NOMO-1 treated with DMSO at 0.1 percent for 48 hours (cell line): ENCODE measurements at regions not wholly inside any gene's neighbourhood (a gene's known extent, or its start where the extent isn't known, plus 50 kb on each side); places are given as distances from the start of the nearest gene placed in this dataset.
"Not testable (repeated sequence)": the region's sequence is repeated elsewhere in the genome, so short reads cannot be mapped to it uniquely, and the experiment has no call there.

Experiments used
- DNase-seq: peaks from one replicate; lab custom pipeline; 2025; ENCODE audit not compliant: unreplicated experiment; lab: John Stamatoyannopoulos, UW

GRCh38 chr13:111006506-111007031 is 91.7 kb upstream of the ANKRD10 start:
- DNase-seq: no peak

GRCh38 chr13:111005808-111006505 is 91.1 kb upstream of the ANKRD10 start:
- DNase-seq: no peak

- no peak for DNase-seq
Measured at GRCh38 chr13:111005364-111005763, 90.5 kb upstream of the ANKRD10 start.

GRCh38 chr13:111004444-111004843 is 89.6 kb upstream of the ANKRD10 start:
- DNase-seq: no peak

- no peak for DNase-seq
Measured at GRCh38 chr13:111001636-111002035, 86.8 kb upstream of the ANKRD10 start.

- no peak for DNase-seq
Measured at GRCh38 chr13:110993788-110994187, 78.9 kb upstream of the ANKRD10 start.

GRCh38 chr13:110991991-110992508 is 77.2 kb upstream of the ANKRD10 start:
- no peak for DNase-seq

- DNase-seq: no peak
Measured at GRCh38 chr13:110989331-110989730, 74.5 kb upstream of the ANKRD10 start.

- DNase-seq: no peak
Measured at GRCh38 chr13:110985541-110985940, 70.7 kb upstream of the ANKRD10 start.

- DNase-seq: no peak
Measured at GRCh38 chr13:110984798-110985197, 69.9 kb upstream of the ANKRD10 start.

- DNase-seq: no peak
Measured at GRCh38 chr13:110984381-110984780, 69.5 kb upstream of the ANKRD10 start.

GRCh38 chr13:110983241-110983640 is 68.4 kb upstream of the ANKRD10 start:
- no peak for DNase-seq

- no peak for DNase-seq
Measured at GRCh38 chr13:110981379-110981778, 66.5 kb upstream of the ANKRD10 start.

- DNase-seq: no peak
Measured at GRCh38 chr13:110980921-110981320, 66.1 kb upstream of the ANKRD10 start.

- not testable (repeated sequence) for DNase-seq
Measured at GRCh38 chr13:110979149-110979548, 64.3 kb upstream of the ANKRD10 start.

GRCh38 chr13:110978390-110978789 is 63.5 kb upstream of the ANKRD10 start:
- DNase-seq: no peak

- no peak for DNase-seq
Measured at GRCh38 chr13:110976785-110977184, 61.9 kb upstream of the ANKRD10 start.

GRCh38 chr13:110973007-110973700 is 58.3 kb upstream of the ANKRD10 start:
- DNase-seq: no peak

- DNase-seq: no peak
Measured at GRCh38 chr13:110971486-110971885, 56.6 kb upstream of the ANKRD10 start.

- DNase-seq: not testable (repeated sequence)
Measured at GRCh38 chr13:110967156-110967855, 52.4 kb upstream of the ANKRD10 start.

- no peak for DNase-seq
Measured at GRCh38 chr13:110965755-110966134, 50.9 kb upstream of the ANKRD10 start.
